ENCODE measurements at regions not wholly inside any gene's neighbourhood (a gene's known extent, or its start where the extent isn't known, plus 50 kb on each side); places are given as distances from the start of the nearest gene placed in this dataset.
A peak's percentile ranks its signal among the peaks of the same experiment; 100 is the strongest.

GRCh38 chr15:31452595-31453557 is 126.2 kb downstream of the KLF13 start:
- Histone ChIP-seq H3K27ac (no peak overlapping the region), H3K4me3 (no peak overlapping the region), H3K4me1 (peaks cover 0 to 5% (median 0%) of the 10 kb centered on the region in 4 donors), H3K36me3 (no peaks in the 10 kb centered on the region), H3K9me3 (no peaks in the 10 kb centered on the region), H3K27me3 (no peaks in the 10 kb centered on the region)
- intact Hi-C loops (cut with DNase I): no loop called here
- no peak for TF ChIP-seq POLR2A (IDR thresholded peaks at IDR 0.05)
- TF ChIP-seq CTCF (IDR thresholded peaks at IDR 0.05): no peak
- ATAC-seq: peak; percentile 51 to 83 (median 70)
- 56% methylated on average over 17 of the region's 36 CpGs for WGBS (ENCODE audit: insufficient coverage, low coverage, low lambda C conversion rate, missing lambda C conversion rate)
- DNase-seq: peak in 2 of 3 donors; percentile 63 to 77

GRCh38 chr15:31453558-31454318 is 127.1 kb downstream of the KLF13 start:
- no peak for DNase-seq
- no peak for ATAC-seq
- H3K27ac ChIP-seq: no peak overlapping the region
- no peaks in the 10 kb centered on the region for H3K36me3 ChIP-seq
- WGBS (ENCODE audit: insufficient coverage, low coverage, low lambda C conversion rate, missing lambda C conversion rate): 95% methylated on average over 12 of the region's 29 CpGs
- H3K4me1 ChIP-seq: peaks cover 0 to 5% (median 0%) of the 10 kb centered on the region in 4 donors
- TF ChIP-seq CTCF (IDR thresholded peaks at IDR 0.05) (no peak), POLR2A (IDR thresholded peaks at IDR 0.05) (no peak)
- intact Hi-C loops (cut with DNase I): no loop called here
- H3K4me3 ChIP-seq: no peak overlapping the region
- no peaks in the 10 kb centered on the region for H3K9me3 ChIP-seq
- no peaks in the 10 kb centered on the region for H3K27me3 ChIP-seq

- H3K4me1 ChIP-seq: no peaks in the 10 kb centered on the region
- no peak overlapping the region for H3K27ac ChIP-seq
- no peak for ATAC-seq
- H3K9me3 ChIP-seq: no peaks in the 10 kb centered on the region
- intact Hi-C loops (cut with DNase I): no loop called here
- no peak overlapping the region for H3K4me3 ChIP-seq
- 88% methylated on average over 1 of the region's 1 CpG for WGBS (ENCODE audit: insufficient coverage, low coverage, low lambda C conversion rate, missing lambda C conversion rate)
- DNase-seq: no peak
- H3K36me3 ChIP-seq: no peaks in the 10 kb centered on the region
- no peaks in the 10 kb centered on the region for H3K27me3 ChIP-seq
- no peak for TF ChIP-seq CTCF (IDR thresholded peaks at IDR 0.05)
- TF ChIP-seq POLR2A (IDR thresholded peaks at IDR 0.05): no peak
Measured at GRCh38 chr15:31455499-31455898, 128.9 kb downstream of the KLF13 start.

GRCh38 chr15:31456354-31457060 is 129.9 kb downstream of the KLF13 start:
- TF ChIP-seq CTCF (IDR thresholded peaks at IDR 0.05) (no peak), POLR2A (IDR thresholded peaks at IDR 0.05) (no peak)
- Histone ChIP-seq H3K9me3 (no peaks in the 10 kb centered on the region), H3K27me3 (no peaks in the 10 kb centered on the region), H3K4me3 (no peak overlapping the region), H3K4me1 (no peaks in the 10 kb centered on the region), H3K27ac (no peak overlapping the region), H3K36me3 (no peaks in the 10 kb centered on the region)
- DNase-seq: peak in 2 of 3 donors; percentile 33 to 40
- intact Hi-C loops (cut with DNase I): no loop called here
- ATAC-seq: no peak
- 80% methylated on average over 1 of the region's 8 CpGs for WGBS (ENCODE audit: insufficient coverage, low coverage, low lambda C conversion rate, missing lambda C conversion rate)

All from right lobe of liver (tissue), 6 donors.